ENCODE measurements at regions not wholly inside any gene's neighbourhood (a gene's known extent, or its start where the extent isn't known, plus 50 kb on each side); places are given as distances from the start of the nearest gene placed in this dataset.
A peak's percentile ranks its signal among the peaks of the same experiment; 100 is the strongest.

GRCh38 chr6:27667657-27668441 lies 194.9 kb upstream of the ZNF184 start:
- Histone ChIP-seq H2BK20ac (ENCODE audit: low read depth, low read length) (no peak overlapping the region), H3K79me1 (ENCODE audit: low read depth in 1 of 2, low read length in 2 of 2) (no peaks in the 10 kb centered on the region), H4K91ac (ENCODE audit: insufficient read depth, low read depth, low read length) (no peak overlapping the region), H2BK15ac (ENCODE audit: low read depth, low read length) (no peak overlapping the region), H2AK9ac (replicated peaks; ENCODE audit: low read depth, low read length, poor library complexity) (no peak overlapping the region), H3K4me3 (ENCODE audit: insufficient read depth, low read depth, low read length) (peak overlapping the region; percentile 28), H3K56ac (ENCODE audit: extremely low read depth, insufficient read depth, low read length) (no peak overlapping the region), H3K4me1 (ENCODE audit: control insufficient read depth, insufficient read depth, low read length) (peaks cover 1% of the 10 kb centered on the region; the same call in 1 of the 2 replicates), H3K4me2 (ENCODE audit: low read depth, low read length) (peak overlapping the region; percentile 77), H3K18ac (ENCODE audit: low read depth, low read length) (no peak overlapping the region), H3K9me3 (ENCODE audit: control insufficient read depth, insufficient read depth, low read length) (no peaks in the 10 kb centered on the region), H4K5ac (ENCODE audit: low read depth, low read length) (no peak overlapping the region), H3K36me3 (ENCODE audit: control insufficient read depth, insufficient read depth, low read length) (no peaks in the 10 kb centered on the region), H4K8ac (ENCODE audit: low read depth in 2 of 2, low read length in 2 of 2) (no peak overlapping the region), H3K9me1 (ENCODE audit: insufficient read depth, low read length) (no peaks in the 10 kb centered on the region), H2AFZ (replicated peaks; ENCODE audit: low read length, poor library complexity) (no peak overlapping the region), H3K23ac (ENCODE audit: low read depth, low read length) (no peak overlapping the region), H3K9ac (ENCODE audit: low read depth, low read length) (no peak overlapping the region), H2BK5ac (ENCODE audit: low read depth, low read length, poor library complexity, severe bottlenecking) (no peak overlapping the region), H4K20me1 (ENCODE audit: insufficient read depth, low read length) (no peaks in the 10 kb centered on the region), H3K27me3 (ENCODE audit: control insufficient read depth, insufficient read depth, low read length) (no peaks in the 10 kb centered on the region), H2AK5ac (ENCODE audit: low read depth, low read length) (no peak overlapping the region), H2BK120ac (ENCODE audit: low read depth, low read length) (no peak overlapping the region), H3K14ac (replicated peaks; ENCODE audit: low read depth, low read length) (no peak overlapping the region), H3K27ac (ENCODE audit: insufficient read depth, low read length) (no peak overlapping the region), H3K4ac (ENCODE audit: low read depth, low read length) (no peak overlapping the region)
- ATAC-seq (ENCODE audit: low read depth) (no peak; the same call in 1 of the 2 replicates), DNase-seq (no peak)
- dilution Hi-C loops (cut with HindIII; ENCODE audit: low sequenced_read_pairs, unreplicated experiment) (no loop called here), intact Hi-C loops (cut with micrococcal nuclease) (loop anchor here (5.0 kb wide), 1 partner anchor 84 kb away; no protein-coding TSS in a partner anchor), in situ Hi-C loops (cut with MboI; ENCODE audit: low sequenced_read_pairs) (no loop called here)
- BruUV-seq (replicated peaks) = no TSS peak
- 0% methylated on average over 6 of the region's 22 CpGs; no CpG with 5 or more reads in 1 of the 2 experiments for WGBS, 2 experiments (ENCODE audit: extremely low coverage in 2 of 2, insufficient read length in 1 of 2)
- CTCF ChIA-PET = no interaction called here
- TF ChIP-seq MAZ (IDR thresholded peaks at IDR 0.05; ENCODE audit: borderline replicate concordance, low read depth, low read length) = no peak
- TF ChIP-seq CHD1 (IDR thresholded peaks at IDR 0.05; ENCODE audit: low read depth, low read length) = no peak
- no peak for TF ChIP-seq CEBPB (IDR thresholded peaks at IDR 0.05; ENCODE audit: low read depth, low read length)
- TF ChIP-seq MXI1 (IDR thresholded peaks at IDR 0.05; ENCODE audit: borderline replicate concordance, low read depth, low read length) = no peak
- TF ChIP-seq RCOR1 (IDR thresholded peaks at IDR 0.05; ENCODE audit: insufficient replicate concordance, low read length) = no peak
- TF ChIP-seq NFE2L2 (IDR thresholded peaks at IDR 0.05; ENCODE audit: low read depth, low read length) = no peak
- TF ChIP-seq ELK1 (IDR thresholded peaks at IDR 0.05; ENCODE audit: borderline replicate concordance, low read depth, low read length) = no peak
- no peak for TF ChIP-seq FOS (IDR thresholded peaks at IDR 0.05; ENCODE audit: low read depth, low read length)
- POLR2A ChIA-PET (ENCODE audit: unreplicated experiment) = no interaction called here

Measured in IMR-90 (cell line).